HG03469 (cell line): ENCODE measurements at regions not wholly inside any gene's neighbourhood (a gene's known extent, or its start where the extent isn't known, plus 50 kb on each side); places are given as distances from the start of the nearest gene placed in this dataset.
"Not testable (repeated sequence)": the region's sequence is repeated elsewhere in the genome, so short reads cannot be mapped to it uniquely, and the experiment has no call there.

ENCODE experiments used
- ATAC-seq: cut with Tn5 transposase; IDR thresholded peaks from one replicate; pipeline ENCODE4 v1.9.1; 2021; ENCODE audit warnings: mild to moderate bottlenecking, moderate library complexity, moderate number of reproducible peaks; ENCODE audit not compliant: unreplicated experiment

GRCh38 chr2:48043131-48043700, 136.9 kb upstream of the FBXO11 start:
- ATAC-seq = no peak

- no peak for ATAC-seq
Observed at GRCh38 chr2:48043746-48044145, 137.4 kb upstream of the FBXO11 start.

- no peak for ATAC-seq
Observed at GRCh38 chr2:48045613-48046012, 139.3 kb upstream of the FBXO11 start.

GRCh38 chr2:48048476-48049171, 142.3 kb upstream of the FBXO11 start:
- ATAC-seq = no peak

GRCh38 chr2:48049371-48049770, 143.1 kb upstream of the FBXO11 start:
- no peak for ATAC-seq

- no peak for ATAC-seq
Observed at GRCh38 chr2:48050711-48051110, 144.4 kb upstream of the FBXO11 start.

GRCh38 chr2:48059975-48060374, 153.7 kb upstream of the FBXO11 start:
- ATAC-seq = no peak

GRCh38 chr2:48061656-48062055, 155.4 kb upstream of the FBXO11 start:
- not testable (repeated sequence) for ATAC-seq

- ATAC-seq = no peak
Observed at GRCh38 chr2:48065096-48065495, 158.8 kb upstream of the FBXO11 start.

- ATAC-seq = no peak
Observed at GRCh38 chr2:48066000-48066399, 159.7 kb upstream of the FBXO11 start.

- ATAC-seq = no peak
Observed at GRCh38 chr2:48069769-48070168, 163.5 kb upstream of the FBXO11 start.

- no peak for ATAC-seq
Observed at GRCh38 chr2:48070415-48070814, 164.1 kb upstream of the FBXO11 start.

- no peak for ATAC-seq
Observed at GRCh38 chr2:48072583-48072982, 166.3 kb upstream of the FBXO11 start.

GRCh38 chr2:48075631-48076030, 169.3 kb upstream of the FBXO11 start:
- ATAC-seq = no peak

- ATAC-seq = no peak
Observed at GRCh38 chr2:48080534-48081316, 174.4 kb upstream of the FBXO11 start.

GRCh38 chr2:48081317-48081628, 175.0 kb upstream of the FBXO11 start:
- ATAC-seq = no peak

- ATAC-seq = no peak
Observed at GRCh38 chr2:48085888-48086287, 179.6 kb upstream of the FBXO11 start.

GRCh38 chr2:48088994-48089393, 182.7 kb upstream of the FBXO11 start:
- no peak for ATAC-seq

- ATAC-seq = no peak
Observed at GRCh38 chr2:48089644-48090043, 183.3 kb upstream of the FBXO11 start.

GRCh38 chr2:48092846-48093803, 186.8 kb upstream of the FBXO11 start:
- ATAC-seq = no peak

- ATAC-seq = not testable (repeated sequence)
Observed at GRCh38 chr2:48096765-48097164, 190.5 kb upstream of the FBXO11 start.
